ENCODE measurements at regions not wholly inside any gene's neighbourhood (a gene's known extent, or its start where the extent isn't known, plus 50 kb on each side); places are given as distances from the start of the nearest gene placed in this dataset.
"Not testable (repeated sequence)": the region's sequence is repeated elsewhere in the genome, so short reads cannot be mapped to it uniquely, and the experiment has no call there.

DNA sequence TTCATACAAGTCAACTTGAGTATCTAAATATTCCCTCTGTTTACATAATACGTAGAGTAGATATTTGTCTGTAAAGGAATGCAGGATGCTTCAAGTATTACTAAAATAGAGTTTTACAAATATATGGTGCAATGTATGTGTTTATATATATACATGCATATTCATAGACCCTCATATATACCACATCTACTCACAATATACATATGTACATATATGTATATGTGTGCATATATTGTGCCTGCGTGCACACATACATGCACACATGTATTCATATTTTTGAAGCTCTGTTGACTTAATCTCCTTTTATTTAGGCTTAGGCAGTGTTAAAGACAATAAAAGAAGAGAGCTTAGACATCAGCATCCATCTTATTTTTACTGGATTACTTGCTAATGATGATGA, 616.6 kb upstream of the GOT2 start:
- in situ Hi-C loops (cut with MboI; ENCODE audit: low pct_unique_long_range_greater_than_20kb in 2 of 9, low sequenced_read_pairs in 9 of 9, unreplicated experiment in 9 of 9) = no loop called here
- peak in 2 of 8 experiments; percentile 43 to 96 for ATAC-seq (replicated peaks in 6 of 8)
- WGBS, 10 experiments = 6 to 100% (median 83%) methylated on average over 1 to 2 of the region's 2 CpGs
- Histone ChIP-seq H3K4me1 (replicated peaks in 1 of 2) (peaks cover 0 to 10% of the 10 kb centered on the region in 2 donors), H3K4me3 (no peak overlapping the region), H3K27ac (no peak overlapping the region)

DNA sequence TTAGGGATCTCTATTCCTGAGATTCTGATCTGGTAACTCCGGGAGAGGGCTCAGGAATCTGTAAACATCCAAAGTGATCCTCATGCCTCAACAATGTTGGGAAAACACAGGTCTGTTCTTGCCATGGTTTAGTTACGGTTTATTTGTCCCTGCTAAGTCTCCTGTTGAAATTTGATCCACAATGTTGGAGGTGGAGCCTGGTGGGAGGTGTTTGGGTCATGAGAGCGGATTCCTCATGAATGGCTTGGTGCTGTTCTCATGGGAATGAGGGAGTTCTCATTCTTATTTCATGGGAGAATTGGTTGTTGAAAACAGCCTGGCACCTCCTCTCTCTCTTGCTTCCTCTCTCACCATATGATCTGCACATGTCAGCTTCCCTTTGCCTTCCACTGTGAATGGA, 608.6 kb upstream of the GOT2 start:
- H3K4me1 ChIP-seq (replicated peaks in 1 of 2) = peaks cover 3 to 6% of the 10 kb centered on the region in 2 donors
- 0 to 100% (median 54%) methylated on average over 1 to 3 of the region's 3 CpGs; no CpG with 5 or more reads in 2 of the 10 experiments for WGBS, 10 experiments
- in situ Hi-C loops (cut with MboI; ENCODE audit: low pct_unique_long_range_greater_than_20kb in 2 of 9, low sequenced_read_pairs in 9 of 9, unreplicated experiment in 9 of 9) = no loop called here
- no peak overlapping the region for H3K4me3 ChIP-seq
- H3K27ac ChIP-seq = no peak overlapping the region
- no peak for ATAC-seq (replicated peaks in 6 of 8)

DNA sequence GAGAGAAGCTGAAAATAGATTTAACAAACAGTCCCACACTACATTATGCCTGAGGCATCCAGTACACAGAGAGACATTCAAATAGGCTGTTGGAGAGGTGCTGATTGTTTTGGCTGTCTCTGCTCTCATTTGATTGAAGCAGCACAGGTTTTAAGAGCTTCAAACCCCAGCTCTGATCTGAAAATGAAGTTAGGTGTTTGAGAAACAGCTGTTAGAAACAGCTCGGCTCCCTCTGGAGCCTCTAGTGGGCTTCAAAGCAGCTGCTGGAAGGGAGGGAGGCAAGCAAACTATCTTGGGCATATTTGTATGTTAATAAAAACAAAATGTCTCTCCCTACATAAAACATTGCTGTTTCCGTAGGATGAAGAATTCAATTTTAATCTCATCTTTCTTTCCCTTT, 607.3 kb upstream of the GOT2 start:
- no peak overlapping the region for H3K27ac ChIP-seq
- 0 to 100% (median 65%) methylated on average over 1 to 2 of the region's 2 CpGs; no CpG with 5 or more reads in 4 of the 10 experiments for WGBS, 10 experiments
- in situ Hi-C loops (cut with MboI; ENCODE audit: low pct_unique_long_range_greater_than_20kb in 2 of 9, low sequenced_read_pairs in 9 of 9, unreplicated experiment in 9 of 9) = no loop called here
- peaks cover 3 to 6% of the 10 kb centered on the region in 2 donors for H3K4me1 ChIP-seq (replicated peaks in 1 of 2)
- H3K4me3 ChIP-seq = no peak overlapping the region
- peak in 2 of 8 experiments; percentile 47 to 53 for ATAC-seq (replicated peaks in 6 of 8)

DNA sequence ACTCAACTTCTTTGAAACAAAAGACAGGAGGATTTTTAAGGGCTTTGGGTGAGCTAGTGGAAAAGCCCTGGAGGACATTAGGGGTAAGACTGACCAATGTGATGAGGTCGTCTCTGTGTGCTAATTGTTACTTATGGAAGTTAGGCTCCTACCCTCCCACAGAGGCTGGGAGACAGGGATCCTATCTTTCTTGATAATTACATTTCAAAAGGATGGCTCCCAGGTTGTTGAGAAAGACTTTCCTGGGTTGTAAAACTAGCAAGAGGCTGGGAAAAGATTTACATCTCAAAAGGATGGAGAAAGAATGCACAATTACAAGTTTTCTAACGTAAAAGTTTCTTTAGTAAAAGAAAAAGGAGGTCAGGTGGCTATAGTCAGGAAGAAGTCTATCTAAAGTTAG, 605.8 kb upstream of the GOT2 start:
- 14 to 38% (median 20%) methylated on average over 1 to 2 of the region's 2 CpGs; no CpG with 5 or more reads in 2 of the 10 experiments for WGBS, 10 experiments
- ATAC-seq (replicated peaks in 6 of 8) = no peak
- Histone ChIP-seq H3K4me1 (replicated peaks in 1 of 2) (peaks cover 3 to 6% of the 10 kb centered on the region in 2 donors), H3K27ac (no peak overlapping the region), H3K4me3 (no peak overlapping the region)
- in situ Hi-C loops (cut with MboI; ENCODE audit: low pct_unique_long_range_greater_than_20kb in 2 of 9, low sequenced_read_pairs in 9 of 9, unreplicated experiment in 9 of 9) = no loop called here

DNA sequence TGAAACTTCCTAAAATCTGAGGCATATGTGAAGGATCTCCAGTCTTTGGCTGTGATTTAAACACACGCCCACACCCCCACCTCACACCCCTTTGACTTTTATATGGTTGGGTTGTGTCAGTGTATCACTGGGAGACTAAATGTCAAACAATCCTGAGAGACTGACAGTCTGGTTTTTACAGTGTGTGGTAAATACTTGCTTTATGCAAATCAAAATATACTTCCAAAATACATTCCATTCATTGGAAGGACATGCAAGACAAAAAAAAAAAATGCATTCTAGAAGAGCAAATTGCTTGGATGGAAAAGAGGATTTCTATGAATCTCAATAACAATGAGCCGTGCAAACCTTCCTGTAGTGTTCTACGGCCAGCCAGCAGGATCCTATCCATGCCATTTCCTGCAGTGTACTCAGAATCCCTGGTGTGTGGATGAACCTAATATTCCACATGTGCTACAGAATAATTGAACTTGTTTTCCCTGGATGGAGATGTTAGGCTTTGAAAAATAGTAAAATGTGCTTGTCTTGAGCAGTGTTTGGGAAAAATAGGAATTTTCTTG, 602.1 kb upstream of the GOT2 start:
- no peak overlapping the region for H3K4me3 ChIP-seq

DNA sequence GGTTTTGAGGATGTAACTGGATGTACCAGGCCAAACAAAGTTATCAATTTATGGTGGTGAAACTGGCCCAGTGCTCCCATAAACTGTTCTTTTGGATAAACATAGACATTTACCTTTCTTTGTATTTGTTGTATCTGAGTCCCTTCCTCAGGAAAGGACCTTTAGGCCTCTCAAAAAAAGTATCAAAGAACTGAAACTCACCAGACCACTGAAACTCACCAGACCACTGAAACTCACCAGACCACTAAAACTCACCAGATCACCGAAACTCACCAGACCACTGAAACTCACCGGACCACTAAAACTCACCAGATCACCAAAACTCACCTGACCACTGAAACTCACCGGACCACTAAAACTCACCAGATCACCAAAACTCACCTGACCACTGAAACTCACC, 597.6 kb upstream of the GOT2 start:
- H3K4me1 ChIP-seq (replicated peaks in 1 of 2) = peaks cover 5 to 15% of the 10 kb centered on the region in 2 donors
- H3K27ac ChIP-seq; H3K4me3 ChIP-seq; in situ Hi-C loops (cut with MboI; ENCODE audit: low pct_unique_long_range_greater_than_20kb in 2 of 9, low sequenced_read_pairs in 9 of 9, unreplicated experiment in 9 of 9); ATAC-seq (replicated peaks in 6 of 8): not testable (repeated sequence)
- WGBS, 10 experiments = 30 to 100% (median 96%) methylated on average over 1 to 3 of the region's 3 CpGs; no CpG with 5 or more reads in 5 of the 10 experiments

More for the DNA sequence above, 602.1 kb upstream of the GOT2 start:
- no peak overlapping the region for H3K27ac ChIP-seq
- no peak for ATAC-seq (replicated peaks in 6 of 8)
- 0 to 83% (median 47%) methylated on average over 1 to 3 of the region's 3 CpGs for WGBS, 10 experiments
- H3K4me1 ChIP-seq (replicated peaks in 1 of 2) = peaks cover 3 to 6% of the 10 kb centered on the region in 2 donors
- in situ Hi-C loops (cut with MboI; ENCODE audit: low pct_unique_long_range_greater_than_20kb in 2 of 9, low sequenced_read_pairs in 9 of 9, unreplicated experiment in 9 of 9) = no loop called here

DNA sequence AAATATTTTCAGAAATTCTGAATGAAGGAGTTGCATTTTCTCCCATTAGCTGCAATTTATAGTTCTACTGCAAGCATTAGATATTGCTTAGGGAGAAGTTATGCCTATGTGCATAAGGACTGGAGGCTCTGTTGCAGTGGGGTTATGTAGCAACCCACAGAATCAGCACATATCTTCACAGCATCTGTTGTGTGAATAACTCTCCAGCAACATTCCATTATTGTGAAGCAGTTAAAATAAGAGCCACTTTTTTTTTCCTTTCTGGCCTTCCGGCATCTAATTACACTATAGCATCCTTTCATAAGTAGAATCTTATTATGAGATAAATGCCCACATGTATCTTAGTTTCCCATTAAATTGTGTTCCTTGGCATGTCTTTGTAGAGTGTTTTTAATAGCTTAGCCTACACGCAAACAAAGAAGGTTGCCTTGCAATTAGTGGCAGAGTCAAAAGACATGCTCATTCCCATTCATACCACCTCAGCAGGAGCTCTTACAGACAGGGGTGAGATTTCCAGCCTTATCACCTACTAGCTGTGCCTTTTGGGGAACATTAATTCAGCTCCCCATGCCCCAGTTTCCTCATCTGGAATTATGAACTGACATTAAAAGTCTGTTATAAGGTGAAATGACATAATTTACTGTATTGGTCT, 596.0 kb upstream of the GOT2 start:
- 18 to 100% (median 33%) methylated on average over 1 to 2 of the region's 2 CpGs; no CpG with 5 or more reads in 2 of the 10 experiments for WGBS, 10 experiments
- H3K27ac ChIP-seq = no peak overlapping the region
- peaks cover 5 to 15% of the 10 kb centered on the region in 2 donors for H3K4me1 ChIP-seq (replicated peaks in 1 of 2)
- no peak overlapping the region for H3K4me3 ChIP-seq
- ATAC-seq (replicated peaks in 6 of 8) = peak in 3 of 8 experiments; percentile 32 to 88 (median 68)
- in situ Hi-C loops (cut with MboI; ENCODE audit: low pct_unique_long_range_greater_than_20kb in 2 of 9, low sequenced_read_pairs in 9 of 9, unreplicated experiment in 9 of 9) = no loop called here

DNA sequence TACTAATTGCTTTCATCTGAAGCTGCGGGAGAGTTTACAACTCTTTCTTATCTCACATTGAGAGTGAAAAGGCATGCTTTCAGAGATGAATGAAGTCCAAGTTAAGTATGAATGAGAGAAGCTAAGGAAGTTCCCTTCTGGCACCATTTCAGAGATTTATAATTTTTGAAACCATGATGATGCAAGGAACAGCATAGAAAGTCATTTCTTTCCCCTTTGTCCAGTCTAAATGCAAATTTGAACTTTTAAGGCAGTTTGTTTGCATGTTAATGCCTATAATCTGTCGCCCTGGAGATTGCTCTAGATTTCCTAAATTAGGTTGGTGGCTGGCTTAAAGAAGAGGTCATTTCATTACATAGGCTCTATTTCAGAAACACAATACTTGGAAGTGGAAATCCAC, 594.8 kb upstream of the GOT2 start:
- peak in 1 of 8 experiments; percentile 13 for ATAC-seq (replicated peaks in 6 of 8)
- H3K4me3 ChIP-seq = no peak overlapping the region
- in situ Hi-C loops (cut with MboI; ENCODE audit: low pct_unique_long_range_greater_than_20kb in 2 of 9, low sequenced_read_pairs in 9 of 9, unreplicated experiment in 9 of 9) = no loop called here
- WGBS, 10 experiments = 7 to 82% (median 26%) methylated on average over 1 to 2 of the region's 2 CpGs; no CpG with 5 or more reads in 3 of the 10 experiments
- H3K27ac ChIP-seq = no peak overlapping the region
- H3K4me1 ChIP-seq (replicated peaks in 1 of 2) = peaks cover 5 to 15% of the 10 kb centered on the region in 2 donors

DNA sequence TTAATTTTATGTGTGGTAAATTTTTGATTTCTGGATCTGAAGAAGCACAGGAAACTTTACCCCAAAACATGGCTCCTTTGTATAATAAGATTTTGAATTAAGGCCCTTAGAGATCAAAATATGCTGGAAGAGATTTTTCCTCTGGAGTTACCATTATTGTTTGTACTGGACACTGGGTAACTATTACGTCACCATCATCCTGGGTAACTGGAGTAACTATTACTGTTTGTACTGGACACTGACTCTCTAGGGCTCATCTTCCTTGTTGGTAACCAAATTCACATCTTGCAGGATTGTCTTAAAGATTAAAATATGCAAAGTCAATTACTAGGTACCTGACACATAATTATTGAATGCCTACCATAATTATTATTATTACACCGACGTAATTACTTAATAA, 593.8 kb upstream of the GOT2 start:
- Histone ChIP-seq H3K4me3 (no peak overlapping the region), H3K4me1 (replicated peaks in 1 of 2) (peaks cover 5 to 15% of the 10 kb centered on the region in 2 donors), H3K27ac (no peak overlapping the region)
- in situ Hi-C loops (cut with MboI; ENCODE audit: low pct_unique_long_range_greater_than_20kb in 2 of 9, low sequenced_read_pairs in 9 of 9, unreplicated experiment in 9 of 9) = no loop called here
- WGBS, 10 experiments = 20 to 100% (median 83%) methylated on average over 1 to 3 of the region's 3 CpGs; no CpG with 5 or more reads in 1 of the 10 experiments
- no peak for ATAC-seq (replicated peaks in 6 of 8)

DNA sequence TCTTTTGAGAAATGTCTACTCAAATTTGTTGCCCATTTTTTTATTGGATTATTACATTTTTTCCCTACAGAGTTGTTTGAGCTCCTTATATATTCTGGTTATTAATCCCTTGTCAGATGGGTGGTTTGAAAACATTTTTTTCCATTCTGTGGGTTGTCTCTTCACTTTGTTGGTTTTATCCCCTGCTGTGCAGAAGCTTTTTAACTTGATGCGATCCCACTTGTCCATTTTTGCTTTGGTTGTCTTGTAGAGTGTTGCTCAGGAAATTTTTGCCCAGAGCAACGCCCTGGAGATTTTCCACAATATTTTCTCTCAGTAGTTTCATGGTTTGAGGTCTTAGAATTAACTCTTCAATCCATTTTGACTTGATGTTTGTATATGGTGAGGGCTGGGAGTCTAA, 592.8 kb upstream of the GOT2 start:
- WGBS, 10 experiments = 0 to 100% (median 50%) methylated on average over 1 to 2 of the region's 2 CpGs; no CpG with 5 or more reads in 1 of the 10 experiments

DNA sequence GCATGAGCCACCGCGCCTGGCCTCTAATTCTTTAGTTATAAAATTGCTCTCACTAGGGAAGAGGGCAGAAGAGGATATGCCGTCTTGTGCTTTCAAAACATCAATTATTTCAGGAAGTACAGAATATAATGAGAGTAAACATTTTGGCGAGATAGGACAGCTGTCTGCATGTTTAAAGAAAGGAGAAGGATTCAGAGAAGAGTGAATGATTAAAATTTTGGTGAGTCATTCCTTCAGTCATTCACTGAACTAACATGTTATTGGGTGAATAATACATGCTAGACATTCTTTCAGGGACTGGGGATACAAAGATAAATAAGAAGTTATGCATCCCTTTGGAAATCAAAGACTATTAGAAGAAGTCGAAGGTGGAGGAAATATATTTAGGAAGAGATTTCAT, 590.3 kb upstream of the GOT2 start:
- Histone ChIP-seq H3K27ac (no peak overlapping the region), H3K4me3 (no peak overlapping the region), H3K4me1 (replicated peaks in 1 of 2) (peaks cover 5 to 8% of the 10 kb centered on the region in 2 donors)
- ATAC-seq (replicated peaks in 6 of 8) = peak in 1 of 8 experiments; percentile 43
- 0 to 90% (median 66%) methylated on average over 1 to 5 of the region's 5 CpGs for WGBS, 10 experiments
- in situ Hi-C loops (cut with MboI; ENCODE audit: low pct_unique_long_range_greater_than_20kb in 2 of 9, low sequenced_read_pairs in 9 of 9, unreplicated experiment in 9 of 9) = no loop called here

More for the DNA sequence above, 592.8 kb upstream of the GOT2 start:
- H3K27ac ChIP-seq = no peak overlapping the region
- peaks cover 5 to 15% of the 10 kb centered on the region in 2 donors for H3K4me1 ChIP-seq (replicated peaks in 1 of 2)
- no peak overlapping the region for H3K4me3 ChIP-seq
- in situ Hi-C loops (cut with MboI; ENCODE audit: low pct_unique_long_range_greater_than_20kb in 2 of 9, low sequenced_read_pairs in 9 of 9, unreplicated experiment in 9 of 9) = no loop called here
- peak in 1 of 8 experiments; percentile 50 for ATAC-seq (replicated peaks in 6 of 8)

DNA sequence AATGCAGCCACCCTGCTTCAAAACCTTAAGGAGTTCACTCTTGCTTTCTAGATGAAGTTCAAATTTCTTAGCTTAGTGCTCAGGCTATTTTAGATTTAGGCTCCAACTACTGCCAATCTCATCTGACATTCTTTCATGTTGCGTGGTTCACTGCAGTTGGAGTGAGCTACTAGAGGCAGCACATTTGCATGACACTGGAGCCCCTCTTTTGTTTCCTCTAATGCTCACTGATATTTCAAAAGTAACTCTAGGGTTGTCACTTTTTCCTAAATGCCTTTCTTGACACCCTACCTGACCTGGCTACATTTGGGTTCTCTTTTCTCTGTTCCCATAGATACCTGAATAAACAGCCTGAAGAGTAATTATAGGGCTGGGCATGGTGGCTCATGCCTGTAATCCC, 586.5 kb upstream of the GOT2 start:
- H3K4me1 ChIP-seq (replicated peaks in 1 of 2) = no peaks in the 10 kb centered on the region
- 67 to 100% (median 100%) methylated on average over 1 of the region's 1 CpG; no CpG with 5 or more reads in 7 of the 10 experiments for whole genome bisulfite sequencing, 10 experiments
- H3K27ac ChIP-seq = no peak overlapping the region
- H3K4me3 ChIP-seq = no peak overlapping the region
- no peak for ATAC-seq (replicated peaks in 6 of 8)
- in situ Hi-C loops (cut with MboI; ENCODE audit: low pct_unique_long_range_greater_than_20kb in 2 of 9, low sequenced_read_pairs in 9 of 9, unreplicated experiment in 9 of 9) = no loop called here

DNA sequence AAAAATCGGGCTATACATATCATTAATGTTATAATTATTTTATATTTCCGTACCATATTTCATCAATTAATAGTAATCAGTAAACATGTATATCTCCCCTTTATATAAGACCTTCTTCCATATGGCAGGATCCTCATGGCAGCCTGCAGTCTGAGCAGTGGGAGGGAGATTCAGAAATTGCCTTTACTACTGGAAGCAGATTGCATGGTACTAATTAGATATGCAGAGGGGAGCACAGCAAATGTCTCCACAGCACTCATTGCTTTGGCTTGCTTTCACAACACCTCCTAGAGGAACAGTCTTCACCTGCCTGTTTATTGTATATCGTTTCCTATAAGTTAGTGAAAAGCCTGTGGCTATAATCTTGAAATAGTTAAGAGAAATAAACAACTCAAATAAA, 585.8 kb upstream of the GOT2 start:
- no peak for ATAC-seq (replicated peaks in 6 of 8)
- Histone ChIP-seq H3K4me3 (no peak overlapping the region), H3K4me1 (replicated peaks in 1 of 2) (no peaks in the 10 kb centered on the region), H3K27ac (no peak overlapping the region)
- in situ Hi-C loops (cut with MboI; ENCODE audit: low pct_unique_long_range_greater_than_20kb in 2 of 9, low sequenced_read_pairs in 9 of 9, unreplicated experiment in 9 of 9) = no loop called here
- 0 to 100% (median 88%) methylated on average over 1 to 3 of the region's 3 CpGs for WGBS, 10 experiments
